Stimulated activated effector memory CD8-positive, alpha-beta T cell treated with anti-CD3 and anti-CD28 coated beads, Interleukin-12 subunit alpha, Interleukin-12 subunit beta, amount 100 ng/mL, for 72 hours (primary cell): ENCODE measurements at regions not wholly inside any gene's neighbourhood (a gene's known extent, or its start where the extent isn't known, plus 50 kb on each side); places are given as distances from the start of the nearest gene placed in this dataset.
"Not testable (repeated sequence)": the region's sequence is repeated elsewhere in the genome, so short reads cannot be mapped to it uniquely, and the experiment has no call there.

Source experiments
- ATAC-seq: fragments of 150-1000 bp; cut with Tn5 transposase; 2 replicates; pipeline ENCODE4 v1.10.0; 2021
- DNase-seq, 2 donors: peaks; one replicate each; pipeline ENCODE4 v3.0.0; 2021 to 2022; ENCODE audit warnings: low spot score in 2 of 2
- H3K27ac Mint-ChIP-seq: one replicate; pipeline ENCODE4 v1.8.0; 2022; ENCODE audit warnings: mild to moderate bottlenecking, mixed read lengths
- H3K36me3 Mint-ChIP-seq: one replicate; pipeline ENCODE4 v1.8.0; 2022; ENCODE audit warnings: mild to moderate bottlenecking, mixed read lengths
- H3K4me1 Mint-ChIP-seq: one replicate; pipeline ENCODE4 v1.8.0; 2022; ENCODE audit warnings: mixed read lengths
- H3K4me3 Mint-ChIP-seq: one replicate; pipeline ENCODE4 v1.8.0; 2022; ENCODE audit warnings: mild to moderate bottlenecking, mixed read lengths
- H3K9me3 Mint-ChIP-seq: one replicate; pipeline ENCODE4 v1.8.0; 2022; ENCODE audit warnings: mixed read lengths

- H3K4me1 Mint-ChIP-seq, H3K4me3 Mint-ChIP-seq, DNase-seq, H3K36me3 Mint-ChIP-seq, H3K27ac Mint-ChIP-seq, H3K9me3 Mint-ChIP-seq, ATAC-seq: not testable (repeated sequence)
These were observed 242.2 kb downstream of the SATB1 start for GRCh38 chr3:18182923-18183322.

- no peaks in the 10 kb centered on the region for H3K4me1 Mint-ChIP-seq
- H3K9me3 Mint-ChIP-seq = no peaks in the 10 kb centered on the region
- H3K36me3 Mint-ChIP-seq = no peaks in the 10 kb centered on the region
- H3K4me3 Mint-ChIP-seq = no peak overlapping the region
- no peak overlapping the region for H3K27ac Mint-ChIP-seq
- ATAC-seq = no peak
- no peak for DNase-seq
These were observed 245.6 kb downstream of the SATB1 start for GRCh38 chr3:18179521-18179920.

- Mint-ChIP-seq H3K4me3 (no peak overlapping the region), H3K27ac (no peak overlapping the region), H3K36me3 (no peaks in the 10 kb centered on the region), H3K9me3 (no peaks in the 10 kb centered on the region), H3K4me1 (no peaks in the 10 kb centered on the region)
- DNase-seq (no peak), ATAC-seq (no peak)
These were observed 247.9 kb downstream of the SATB1 start for GRCh38 chr3:18177271-18177670.

- H3K27ac Mint-ChIP-seq, H3K36me3 Mint-ChIP-seq, H3K4me3 Mint-ChIP-seq, H3K9me3 Mint-ChIP-seq, ATAC-seq, DNase-seq, H3K4me1 Mint-ChIP-seq: not testable (repeated sequence)
These were observed 251.2 kb downstream of the SATB1 start for GRCh38 chr3:18173891-18174290.

- H3K4me3 Mint-ChIP-seq = no peak overlapping the region
- ATAC-seq = no peak
These were observed 265.5 kb downstream of the SATB1 start for GRCh38 chr3:18159681-18160080.

GRCh38 chr3:18153571-18154173 lies 271.5 kb downstream of the SATB1 start:
- H3K36me3 Mint-ChIP-seq = no peaks in the 10 kb centered on the region
- no peaks in the 10 kb centered on the region for H3K4me1 Mint-ChIP-seq
- ATAC-seq = no peak
- H3K9me3 Mint-ChIP-seq = no peaks in the 10 kb centered on the region
- H3K4me3 Mint-ChIP-seq = no peak overlapping the region
- no peak overlapping the region for H3K27ac Mint-ChIP-seq
- no peak for DNase-seq

More at GRCh38 chr3:18159681-18160080, 265.5 kb downstream of the SATB1 start:
- no peak for DNase-seq
- no peaks in the 10 kb centered on the region for H3K4me1 Mint-ChIP-seq
- H3K27ac Mint-ChIP-seq = no peak overlapping the region
- no peaks in the 10 kb centered on the region for H3K9me3 Mint-ChIP-seq
- no peaks in the 10 kb centered on the region for H3K36me3 Mint-ChIP-seq

- no peak for ATAC-seq
- no peak overlapping the region for H3K4me3 Mint-ChIP-seq
- H3K9me3 Mint-ChIP-seq = no peaks in the 10 kb centered on the region
- DNase-seq = no peak
- no peaks in the 10 kb centered on the region for H3K4me1 Mint-ChIP-seq
- no peak overlapping the region for H3K27ac Mint-ChIP-seq
- no peaks in the 10 kb centered on the region for H3K36me3 Mint-ChIP-seq
These were observed 273.9 kb downstream of the SATB1 start for GRCh38 chr3:18151199-18151598.

- no peaks in the 10 kb centered on the region for H3K36me3 Mint-ChIP-seq
- no peak overlapping the region for H3K4me3 Mint-ChIP-seq
- no peaks in the 10 kb centered on the region for H3K4me1 Mint-ChIP-seq
- ATAC-seq (no peak), DNase-seq (no peak)
- H3K27ac Mint-ChIP-seq = no peak overlapping the region
- H3K9me3 Mint-ChIP-seq = no peaks in the 10 kb centered on the region
These were observed 275.2 kb downstream of the SATB1 start for GRCh38 chr3:18149935-18150334.

- Mint-ChIP-seq H3K4me3 (no peak overlapping the region), H3K36me3 (no peaks in the 10 kb centered on the region), H3K9me3 (no peaks in the 10 kb centered on the region), H3K27ac (no peak overlapping the region), H3K4me1 (no peaks in the 10 kb centered on the region)
- ATAC-seq = no peak
- no peak for DNase-seq
These were observed 275.8 kb downstream of the SATB1 start for GRCh38 chr3:18149386-18149785.

- H3K9me3 Mint-ChIP-seq = no peaks in the 10 kb centered on the region
- H3K27ac Mint-ChIP-seq = no peak overlapping the region
- no peaks in the 10 kb centered on the region for H3K4me1 Mint-ChIP-seq
- ATAC-seq (no peak), DNase-seq (no peak)
- H3K36me3 Mint-ChIP-seq = no peaks in the 10 kb centered on the region
- no peak overlapping the region for H3K4me3 Mint-ChIP-seq
These were observed 280.6 kb downstream of the SATB1 start for GRCh38 chr3:18144571-18144970.

GRCh38 chr3:18143258-18143780 lies 281.8 kb downstream of the SATB1 start:
- ATAC-seq = no peak
- Mint-ChIP-seq H3K27ac (no peak overlapping the region), H3K4me3 (no peak overlapping the region), H3K4me1 (no peaks in the 10 kb centered on the region), H3K9me3 (no peaks in the 10 kb centered on the region), H3K36me3 (no peaks in the 10 kb centered on the region)
- DNase-seq = no peak

- no peak overlapping the region for H3K4me3 Mint-ChIP-seq
- H3K4me1 Mint-ChIP-seq = no peaks in the 10 kb centered on the region
- ATAC-seq (no peak), DNase-seq (no peak)
- H3K9me3 Mint-ChIP-seq = no peaks in the 10 kb centered on the region
- H3K36me3 Mint-ChIP-seq = no peaks in the 10 kb centered on the region
- no peak overlapping the region for H3K27ac Mint-ChIP-seq
These were observed 287.2 kb downstream of the SATB1 start for GRCh38 chr3:18137958-18138357.

- no peak for DNase-seq
These were observed 289.9 kb downstream of the SATB1 start for GRCh38 chr3:18135060-18135814.

GRCh38 chr3:18134386-18135059 lies 290.6 kb downstream of the SATB1 start:
- Mint-ChIP-seq H3K9me3 (no peaks in the 10 kb centered on the region), H3K36me3 (no peaks in the 10 kb centered on the region), H3K4me3 (no peak overlapping the region), H3K27ac (no peak overlapping the region), H3K4me1 (no peaks in the 10 kb centered on the region)
- DNase-seq (no peak), ATAC-seq (no peak)

More at GRCh38 chr3:18135060-18135814, 289.9 kb downstream of the SATB1 start:
- no peak overlapping the region for H3K4me3 Mint-ChIP-seq
- H3K9me3 Mint-ChIP-seq = no peaks in the 10 kb centered on the region
- ATAC-seq = no peak
- H3K4me1 Mint-ChIP-seq = no peaks in the 10 kb centered on the region
- H3K27ac Mint-ChIP-seq = no peak overlapping the region
- no peaks in the 10 kb centered on the region for H3K36me3 Mint-ChIP-seq

GRCh38 chr3:18132991-18133390 lies 292.1 kb downstream of the SATB1 start:
- H3K4me1 Mint-ChIP-seq = no peaks in the 10 kb centered on the region
- no peaks in the 10 kb centered on the region for H3K36me3 Mint-ChIP-seq
- H3K9me3 Mint-ChIP-seq = no peaks in the 10 kb centered on the region
- DNase-seq (no peak), ATAC-seq (no peak)
- no peak overlapping the region for H3K4me3 Mint-ChIP-seq
- no peak overlapping the region for H3K27ac Mint-ChIP-seq
